H1 (cell line): ENCODE measurements at regions not wholly inside any gene's neighbourhood (a gene's known extent, or its start where the extent isn't known, plus 50 kb on each side); places are given as distances from the start of the nearest gene placed in this dataset.

Experiments used
- CTCF ChIA-PET: fragments of 300-600 bp; sonication (Branson Sonifier 250); formaldehyde crosslinking; loops from one replicate; lab custom pipeline; 2021; ENCODE audit not compliant: partially characterized antibody; lab: Charles Lee
- POLR2A ChIA-PET: fragments of 300-600 bp; sonication (Branson Sonifier 250); formaldehyde crosslinking; loops from one replicate; lab custom pipeline; 2021; ENCODE audit warnings: inconsistent platforms; ENCODE audit not compliant: partially characterized antibody; lab: Charles Lee
- DNase-seq, 2 experiments: peaks; one replicate each; pipeline versions ENCODE4 v3.0.0 to v3.0.0-alpha.2; 2010 to 2022; ENCODE audit warnings: low spot score in 2 of 2, low read depth in 1 of 2, mixed read lengths in 1 of 2
- FAIRE-seq: peaks from 2 replicates; lab custom pipeline; 2011; peaks lifted over from hg19 to GRCh38; lab: Jason Lieb, UNC
- H2AFZ ChIP-seq: 2 replicates; pipeline ENCODE4 v1.8.1; 2012; ENCODE audit warnings: low read length, inconsistent platforms
- H2AK5ac ChIP-seq: 2 replicates; pipeline ENCODE4 v1.6.1; 2013; ENCODE audit warnings: low read depth, low read length
- H2BK120ac ChIP-seq: replicated peaks from 2 replicates; pipeline ENCODE3; 2013; ENCODE audit warnings: low read depth, low read length, inconsistent platforms
- H2BK12ac ChIP-seq: 2 replicates; pipeline ENCODE4 v1.6.1; 2013; ENCODE audit warnings: low read depth, low read length
- H2BK15ac ChIP-seq: 2 replicates; pipeline ENCODE4 v1.6.1; 2013; ENCODE audit warnings: low read length
- H2BK20ac ChIP-seq: 2 replicates; pipeline ENCODE4 v1.6.1; 2013; ENCODE audit warnings: low read length
- H2BK5ac ChIP-seq: 2 replicates; pipeline ENCODE4 v1.6.1; 2013; ENCODE audit warnings: low read depth, low read length
- H3K14ac ChIP-seq: 2 replicates; pipeline ENCODE4 v1.6.1; 2013; ENCODE audit warnings: inconsistent platforms; ENCODE audit not compliant: insufficient read length
- H3K18ac ChIP-seq: 2 replicates; pipeline ENCODE4 v1.6.1; 2013; ENCODE audit warnings: low read length; ENCODE audit errors: extremely low read depth
- H3K23ac ChIP-seq: 2 replicates; pipeline ENCODE4 v1.6.1; 2013; ENCODE audit warnings: inconsistent platforms; ENCODE audit not compliant: insufficient read length
- H3K23me2 ChIP-seq: 2 replicates; pipeline ENCODE4 v1.6.1; 2013; ENCODE audit warnings: low read depth, low read length
- H3K27ac ChIP-seq: 2 replicates; pipeline ENCODE4 v1.6.1; 2011; ENCODE audit warnings: low read depth, low read length, inconsistent platforms
- H3K27me3 ChIP-seq, 4 experiments: replicated peaks in 1 of 4; 1 replicate in 1 of 4; 2 replicates in 3 of 4; pipeline versions ENCODE4 v1.6.1 to v1.8.1; 2011 to 2013; ENCODE audit warnings: low read length in 3 of 4, mild to moderate bottlenecking in 3 of 4, inconsistent platforms in 2 of 4, mixed read lengths in 2 of 4, moderate library complexity in 1 of 4; ENCODE audit not compliant: control insufficient read depth in 3 of 4, insufficient read depth in 3 of 4; ENCODE audit errors: extremely low read depth in 1 of 4
- H3K36me3 ChIP-seq, 4 experiments: 2 replicates each; pipeline versions ENCODE4 v1.6.1 to v1.8.1; 2011 to 2013; ENCODE audit warnings: mild to moderate bottlenecking in 4 of 4, low read length in 3 of 4, moderate library complexity in 2 of 4, control low read depth in 1 of 4, inconsistent platforms in 1 of 4; ENCODE audit not compliant: insufficient read depth in 4 of 4, control insufficient read depth in 2 of 4
- H3K4ac ChIP-seq: replicated peaks from 2 replicates; pipeline ENCODE3; 2013; ENCODE audit warnings: low read length, low read depth, mixed read lengths, inconsistent platforms; ENCODE audit not compliant: insufficient read length
- H3K4me1 ChIP-seq, 4 experiments: replicated peaks in 1 of 4; 1 replicate in 1 of 4; 2 replicates in 3 of 4; pipeline versions ENCODE4 v1.6.1 to v1.8.1; 2011 to 2013; ENCODE audit warnings: low read length in 3 of 4, inconsistent platforms in 2 of 4, mixed read lengths in 1 of 4; ENCODE audit not compliant: insufficient read depth in 4 of 4, control insufficient read depth in 3 of 4
- H3K4me2 ChIP-seq, 2 experiments: 2 replicates each; pipeline versions ENCODE4 v1.6.1 to v1.8.1; 2011 to 2013; ENCODE audit warnings: low read depth in 2 of 2, low read length in 2 of 2, control low read depth in 1 of 2, inconsistent platforms in 1 of 2, mild to moderate bottlenecking in 1 of 2; ENCODE audit not compliant: insufficient read depth in 1 of 2
- H3K4me3 ChIP-seq, 4 experiments: fragments of 200-600, 300-600 bp in 1 of 4; sonication (generic), shearing (Covaris generic), sonication (Bioruptor Twin) in 1 of 4; 2 replicates each; pipeline versions ENCODE4 v1.5.1 to v1.8.1; 2011 to 2016; ENCODE audit warnings: low read length in 4 of 4, low read depth in 3 of 4, control low read depth in 2 of 4, inconsistent platforms in 2 of 4, mild to moderate bottlenecking in 2 of 4, mixed read lengths in 1 of 4, moderate library complexity in 1 of 4; ENCODE audit not compliant: insufficient read depth in 2 of 4; ENCODE audit errors: extremely low read depth in 1 of 4
- H3K56ac ChIP-seq: replicated peaks from 2 replicates; pipeline ENCODE3; 2013; ENCODE audit warnings: low read depth, mild to moderate bottlenecking, mixed read lengths, low read length, inconsistent platforms; ENCODE audit not compliant: insufficient read length
- H3K79me1 ChIP-seq: 2 replicates; pipeline ENCODE4 v1.6.1; 2013; ENCODE audit warnings: low read depth, low read length, control low read depth
- H3K79me2 ChIP-seq, 2 experiments: 2 replicates each; pipeline versions ENCODE4 v1.6.1 to v1.8.1; 2012 to 2013; ENCODE audit warnings: low read length in 2 of 2, mild to moderate bottlenecking in 2 of 2, inconsistent platforms in 1 of 2; ENCODE audit not compliant: insufficient read depth in 2 of 2, control insufficient read depth in 1 of 2
- H3K9ac ChIP-seq, 4 experiments: replicated peaks in 1 of 4; 1 replicate in 1 of 4; 2 replicates in 3 of 4; pipeline versions ENCODE4 v1.6.1 to v1.8.1; 2011 to 2013; ENCODE audit warnings: low read depth in 3 of 4, low read length in 3 of 4, control low read depth in 2 of 4, mild to moderate bottlenecking in 2 of 4, moderate library complexity in 2 of 4, inconsistent platforms in 1 of 4; ENCODE audit errors: extremely low read depth in 1 of 4
- H3K9me3 ChIP-seq, 2 experiments: 2 replicates each; pipeline versions ENCODE4 v1.6.1 to v1.8.1; 2012 to 2013; ENCODE audit warnings: mild to moderate bottlenecking in 2 of 2, moderate library complexity in 2 of 2, control low read depth in 1 of 2, inconsistent platforms in 1 of 2, low read depth in 1 of 2, low read length in 1 of 2, mixed read lengths in 1 of 2; ENCODE audit not compliant: insufficient read depth in 2 of 2
- H4K20me1 ChIP-seq, 2 experiments: replicated peaks in 1 of 2; 2 replicates each; pipeline versions ENCODE3 to v1.8.1; 2011 to 2013; ENCODE audit warnings: inconsistent platforms in 2 of 2, low read length in 2 of 2, mild to moderate bottlenecking in 1 of 2; ENCODE audit not compliant: insufficient read depth in 2 of 2, control insufficient read depth in 1 of 2
- H4K5ac ChIP-seq: 2 replicates; pipeline ENCODE4 v1.6.1; 2013; ENCODE audit warnings: low read length, low read depth, mixed read lengths, inconsistent platforms; ENCODE audit not compliant: insufficient read length
- H4K8ac ChIP-seq: 2 replicates; pipeline ENCODE4 v1.8.0; 2013; ENCODE audit warnings: mild to moderate bottlenecking, moderate library complexity, low read length, inconsistent platforms; ENCODE audit not compliant: insufficient read depth; ENCODE audit errors: extremely low read depth
- H4K91ac ChIP-seq: replicated peaks from 2 replicates; pipeline ENCODE3; 2013; ENCODE audit warnings: low read length, mixed read lengths, inconsistent platforms; ENCODE audit not compliant: insufficient read length
- ASH2L ChIP-seq: fragments of 200-600, 300-600 bp; sonication (generic); IDR thresholded peaks from one replicate; pipeline ENCODE4 v1.7.1; 2017; ENCODE audit warnings: low read length
- CBX5 ChIP-seq: fragments of 300-800, 300-1000 bp; sonication (generic); IDR thresholded peaks from 2 replicates; pipeline ENCODE4 v1.7.1; 2016; ENCODE audit warnings: antibody characterized with exemption, low read length, low read depth
- GTF2F1 ChIP-seq: IDR thresholded peaks from 2 replicates; pipeline ENCODE4 v1.6.1; 2012; ENCODE audit warnings: low read depth, low read length, improper control_type of control experiment, borderline replicate concordance
- RBBP5 ChIP-seq: IDR thresholded peaks from 2 replicates; pipeline ENCODE4 v1.7.1; 2012; ENCODE audit warnings: low read depth, mild to moderate bottlenecking, inconsistent platforms, low read length, moderate library complexity, borderline replicate concordance
- SIRT6 ChIP-seq: IDR thresholded peaks from one replicate; pipeline ENCODE4 v1.7.1; 2012; ENCODE audit warnings: low read length, inconsistent platforms
- USF2 ChIP-seq: IDR thresholded peaks from 2 replicates; pipeline ENCODE4 v1.6.1; 2011; ENCODE audit warnings: low read length, improper control_type of control experiment
- YY1 ChIP-seq: IDR thresholded peaks from 2 replicates; pipeline ENCODE4 v1.6.1; 2011; ENCODE audit warnings: low read depth, mild to moderate bottlenecking, low read length
- WGBS, 2 experiments: shearing (Covaris generic) in 1 of 2; methylation state at CpG; one replicate each; pipeline versions ENCODE4 v1.1.6 to v1.1.7; 2013 to 2015; ENCODE audit warnings: low lambda C conversion rate in 2 of 2, mixed read lengths in 2 of 2, inconsistent platforms in 1 of 2, low coverage in 1 of 2, missing lambda C conversion rate in 1 of 2; ENCODE audit not compliant: insufficient replicate concordance in 2 of 2, insufficient coverage in 1 of 2, insufficient read length in 1 of 2; ENCODE audit errors: extremely low coverage in 1 of 2, missing lambda C conversion rate in 1 of 2; 5-methylcytosine and 5-hydroxymethylcytosine counted together

- WGBS, 2 experiments = 89% methylated on average over 3 of the region's 3 CpGs; no CpG with 5 or more reads in 1 of the 2 experiments
These were observed 369.7 kb downstream of the INSIG2 start for GRCh38 chr2:118457951-118458350.

More at GRCh38 chr2:118457951-118458350, 369.7 kb downstream of the INSIG2 start:
- ChIA-PET POLR2A (no interaction called here), CTCF (interaction anchor here (0.5 to 1.1 kb wide), 4 partner anchors 81 to 644 kb away, joined by 3 read pairs; no protein-coding TSS in a partner anchor)
- Histone ChIP-seq H3K27me3 (no peaks in the 10 kb centered on the region), H3K79me1 (no peaks in the 10 kb centered on the region), H3K23ac (no peak overlapping the region), H3K79me2 (no peaks in the 10 kb centered on the region), H2BK15ac (no peak overlapping the region), H3K36me3 (no peaks in the 10 kb centered on the region), H2AFZ (no peak overlapping the region), H3K18ac (no peak overlapping the region), H3K27ac (no peak overlapping the region), H2BK5ac (no peak overlapping the region), H3K4me3 (no peak overlapping the region), H3K9ac (no peak overlapping the region), H2BK20ac (no peak overlapping the region), H2BK120ac (no peak overlapping the region), H2BK12ac (no peak overlapping the region), H3K14ac (no peak overlapping the region), H4K5ac (no peak overlapping the region), H3K9me3 (no peaks in the 10 kb centered on the region), H3K4ac (no peak overlapping the region), H4K20me1 (no peaks in the 10 kb centered on the region), H2AK5ac (no peak overlapping the region), H3K56ac (no peak overlapping the region), H4K91ac (no peak overlapping the region), H4K8ac (no peak overlapping the region), H3K23me2 (no peaks in the 10 kb centered on the region; the same call in 1 of the 2 replicates), H3K4me2 (no peak overlapping the region), H3K4me1 (no peaks in the 10 kb centered on the region; a peak in 1 of 7 replicates)
- DNase-seq (no peak), FAIRE-seq (no peak)
- TF ChIP-seq CBX5 (no peak), SIRT6 (no peak), YY1 (no peak), USF2 (no peak), ASH2L (no peak), RBBP5 (no peak), GTF2F1 (no peak)
